ENCODE measurements at regions not wholly inside any gene's neighbourhood (a gene's known extent, or its start where the extent isn't known, plus 50 kb on each side); places are given as distances from the start of the nearest gene placed in this dataset.
"Not testable (repeated sequence)": the region's sequence is repeated elsewhere in the genome, so short reads cannot be mapped to it uniquely, and the experiment has no call there.

DNA sequence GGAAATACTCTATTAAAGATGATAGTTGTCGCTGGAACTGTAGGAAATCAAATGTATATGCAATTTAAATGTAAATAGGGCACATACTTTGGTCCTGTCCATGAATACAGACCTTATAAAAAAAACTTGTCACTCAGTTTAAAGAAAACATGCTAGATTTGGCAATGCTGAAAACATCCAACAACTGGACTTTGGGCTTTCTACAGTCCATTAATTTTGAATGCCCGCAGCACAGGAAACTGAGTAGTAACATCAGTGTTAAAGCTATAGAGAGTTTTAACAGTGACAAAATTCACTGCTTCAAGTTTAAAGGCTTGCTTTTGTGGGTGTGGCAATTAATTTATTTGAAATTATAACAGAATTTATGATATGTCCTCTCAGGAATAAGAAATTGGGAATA is 578.4 kb downstream of the TRIML1 start:
- DNase-seq, result no peak
- Mint-ChIP-seq H3K9me3 (peaks cover 7 to 10% of the 10 kb centered on the region in 2 donors), H3K27me3 (no peaks in the 10 kb centered on the region), H3K27ac (no peak overlapping the region), H3K36me3 (no peaks in the 10 kb centered on the region), H3K4me3 (no peak overlapping the region), H3K4me1 (no peaks in the 10 kb centered on the region)
- no peak for ATAC-seq (replicated peaks)

DNA sequence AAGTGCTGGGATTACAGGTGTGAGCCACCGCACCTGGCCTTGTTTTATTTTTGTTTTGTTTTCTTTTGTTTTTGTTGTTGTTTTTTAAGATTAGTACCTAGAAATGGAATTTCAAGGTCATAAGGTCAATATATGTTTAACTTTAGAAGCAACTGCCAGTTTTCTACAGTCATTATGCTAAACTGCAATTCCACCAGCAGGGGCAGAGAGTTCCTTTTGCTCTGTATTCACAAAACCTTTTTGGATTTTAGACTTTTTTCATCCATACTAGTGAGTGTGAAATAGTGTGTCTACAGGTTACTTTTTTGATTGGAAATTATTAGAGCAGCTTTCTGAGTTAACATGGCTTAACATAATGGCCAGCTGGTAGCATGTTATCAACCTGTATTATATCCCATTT is 580.6 kb downstream of the TRIML1 start:
- Mint-ChIP-seq H3K27me3 (no peaks in the 10 kb centered on the region), H3K9me3 (peaks cover 4 to 10% of the 10 kb centered on the region in 2 donors), H3K4me3 (no peak overlapping the region), H3K4me1 (no peaks in the 10 kb centered on the region), H3K36me3 (no peaks in the 10 kb centered on the region), H3K27ac (no peak overlapping the region)
- ATAC-seq (replicated peaks), result no peak
- DNase-seq, result no peak

DNA sequence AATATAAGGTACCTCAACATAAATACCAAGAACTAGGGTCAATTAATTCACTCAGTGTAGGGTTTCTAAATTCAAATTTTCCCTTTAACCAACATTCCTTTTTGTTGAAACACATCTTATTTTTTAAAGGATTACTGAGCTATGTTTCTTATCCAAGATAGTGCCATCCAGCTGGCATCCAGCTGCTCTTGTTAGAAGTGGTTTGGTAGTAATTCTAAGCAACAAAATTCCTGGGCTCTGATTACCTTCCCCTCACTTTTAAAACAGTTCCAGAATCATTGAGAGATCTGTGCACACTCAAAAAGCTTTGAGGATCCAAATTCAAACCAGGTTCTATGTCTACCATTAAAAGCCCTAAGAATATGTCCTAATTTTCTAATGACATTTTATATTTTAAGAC is 583.7 kb downstream of the TRIML1 start:
- no peak for ATAC-seq (replicated peaks)
- DNase-seq, result no peak
- H3K4me1 Mint-ChIP-seq, result no peaks in the 10 kb centered on the region
- H3K27me3 Mint-ChIP-seq, result no peaks in the 10 kb centered on the region
- H3K27ac Mint-ChIP-seq, result no peak overlapping the region
- H3K36me3 Mint-ChIP-seq, result no peaks in the 10 kb centered on the region
- peaks cover 4 to 11% of the 10 kb centered on the region in 2 donors for H3K9me3 Mint-ChIP-seq
- H3K4me3 Mint-ChIP-seq, result no peak overlapping the region

DNA sequence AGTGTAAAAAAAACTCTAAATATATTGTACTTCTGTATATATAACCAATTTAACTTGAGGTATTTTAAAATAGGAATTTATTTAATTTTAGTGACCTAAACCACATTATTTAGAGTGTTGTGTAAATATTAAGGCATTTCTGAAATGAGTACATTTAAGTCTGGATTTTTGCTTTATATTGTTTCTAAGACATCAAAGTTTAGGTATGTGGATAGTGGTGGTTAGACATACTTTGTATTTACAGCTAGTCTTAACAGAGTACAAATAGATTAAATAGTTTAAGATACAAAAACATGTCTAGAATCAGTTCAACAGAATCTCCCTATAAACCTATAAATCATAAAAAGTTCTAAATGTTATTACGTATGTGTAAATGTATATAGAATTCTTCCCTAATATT is 588.5 kb downstream of the TRIML1 start:
- no peak overlapping the region for H3K4me3 Mint-ChIP-seq
- no peak overlapping the region for H3K27ac Mint-ChIP-seq
- no peaks in the 10 kb centered on the region for H3K4me1 Mint-ChIP-seq
- no peaks in the 10 kb centered on the region for H3K27me3 Mint-ChIP-seq
- no peak for DNase-seq
- H3K36me3 Mint-ChIP-seq, result no peaks in the 10 kb centered on the region
- peaks cover 8 to 9% of the 10 kb centered on the region in 2 donors for H3K9me3 Mint-ChIP-seq
- ATAC-seq (replicated peaks), result no peak

DNA sequence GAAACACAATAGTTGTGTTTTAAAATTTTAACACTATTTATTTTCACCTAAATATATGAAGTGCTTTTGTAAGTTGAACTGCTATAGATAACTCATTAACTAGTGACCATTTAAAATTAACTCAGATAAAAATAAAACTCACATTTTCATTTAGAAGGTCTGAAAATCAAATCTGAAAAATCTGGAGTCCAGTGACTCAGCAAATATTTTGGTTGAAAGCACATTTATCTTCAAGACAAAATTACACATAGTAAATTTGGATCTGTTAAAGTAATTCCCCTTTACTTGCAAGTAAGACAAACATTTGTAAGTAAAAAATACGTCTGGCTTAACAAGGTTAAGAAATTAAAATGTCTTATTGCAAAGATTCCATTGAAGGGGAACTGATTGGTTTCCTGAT is 589.1 kb downstream of the TRIML1 start:
- Mint-ChIP-seq H3K9me3 (peaks cover 8 to 11% of the 10 kb centered on the region in 2 donors), H3K4me3 (no peak overlapping the region), H3K4me1 (no peaks in the 10 kb centered on the region), H3K36me3 (no peaks in the 10 kb centered on the region), H3K27ac (no peak overlapping the region), H3K27me3 (no peaks in the 10 kb centered on the region)
- ATAC-seq (replicated peaks), result no peak
- no peak for DNase-seq

DNA sequence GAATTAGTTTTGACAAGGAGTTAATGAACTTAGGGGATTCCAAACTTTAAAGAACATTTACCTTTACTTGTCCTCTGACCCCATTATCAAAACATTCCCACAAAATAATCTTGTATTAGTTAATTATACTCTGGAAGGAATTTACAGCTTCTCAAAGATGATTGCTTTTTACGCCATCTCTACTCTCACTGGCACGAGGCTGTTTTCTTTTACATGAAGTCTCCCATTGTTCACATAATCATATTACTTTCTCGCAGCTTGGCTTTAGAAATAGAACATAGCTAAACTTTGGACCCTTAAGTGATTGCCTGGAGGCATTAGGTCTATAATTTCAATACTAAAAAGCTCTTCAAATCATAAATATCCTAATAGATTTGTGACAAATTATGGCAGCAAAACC is 592.9 kb downstream of the TRIML1 start:
- Mint-ChIP-seq H3K36me3 (no peaks in the 10 kb centered on the region), H3K4me1 (no peaks in the 10 kb centered on the region), H3K9me3 (peaks cover 8% of the 10 kb centered on the region in 2 donors), H3K4me3 (no peak overlapping the region), H3K27ac (no peak overlapping the region), H3K27me3 (no peaks in the 10 kb centered on the region)
- no peak for DNase-seq
- no peak for ATAC-seq (replicated peaks)

DNA sequence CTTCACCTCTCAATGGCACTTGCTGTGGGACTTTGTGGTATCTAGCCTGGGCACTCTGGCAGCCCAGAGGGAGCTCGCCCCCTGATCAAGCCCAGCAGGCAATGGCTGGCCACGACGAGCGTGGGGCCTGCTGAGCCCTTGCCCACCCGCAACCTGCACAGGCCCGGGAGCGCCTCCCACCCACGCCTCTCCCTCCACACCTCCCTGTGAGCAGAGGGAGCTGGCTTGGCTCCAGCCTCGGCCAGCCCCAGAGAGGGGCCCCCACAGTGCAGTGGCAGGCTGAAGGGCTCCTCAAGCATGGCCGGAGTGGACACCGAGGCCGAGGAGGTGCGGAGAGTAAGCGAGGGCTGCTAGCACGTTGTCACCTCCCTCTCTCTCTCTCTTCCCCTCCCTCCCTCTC is 595.8 kb downstream of the TRIML1 start:
- DNase-seq, result no peak
- H3K4me3 Mint-ChIP-seq, result no peak overlapping the region
- no peak overlapping the region for H3K27ac Mint-ChIP-seq
- no peaks in the 10 kb centered on the region for H3K27me3 Mint-ChIP-seq
- ATAC-seq (replicated peaks), result no peak
- H3K9me3 Mint-ChIP-seq, result peaks cover 8% of the 10 kb centered on the region in 2 donors
- no peaks in the 10 kb centered on the region for H3K36me3 Mint-ChIP-seq
- H3K4me1 Mint-ChIP-seq, result no peaks in the 10 kb centered on the region

DNA sequence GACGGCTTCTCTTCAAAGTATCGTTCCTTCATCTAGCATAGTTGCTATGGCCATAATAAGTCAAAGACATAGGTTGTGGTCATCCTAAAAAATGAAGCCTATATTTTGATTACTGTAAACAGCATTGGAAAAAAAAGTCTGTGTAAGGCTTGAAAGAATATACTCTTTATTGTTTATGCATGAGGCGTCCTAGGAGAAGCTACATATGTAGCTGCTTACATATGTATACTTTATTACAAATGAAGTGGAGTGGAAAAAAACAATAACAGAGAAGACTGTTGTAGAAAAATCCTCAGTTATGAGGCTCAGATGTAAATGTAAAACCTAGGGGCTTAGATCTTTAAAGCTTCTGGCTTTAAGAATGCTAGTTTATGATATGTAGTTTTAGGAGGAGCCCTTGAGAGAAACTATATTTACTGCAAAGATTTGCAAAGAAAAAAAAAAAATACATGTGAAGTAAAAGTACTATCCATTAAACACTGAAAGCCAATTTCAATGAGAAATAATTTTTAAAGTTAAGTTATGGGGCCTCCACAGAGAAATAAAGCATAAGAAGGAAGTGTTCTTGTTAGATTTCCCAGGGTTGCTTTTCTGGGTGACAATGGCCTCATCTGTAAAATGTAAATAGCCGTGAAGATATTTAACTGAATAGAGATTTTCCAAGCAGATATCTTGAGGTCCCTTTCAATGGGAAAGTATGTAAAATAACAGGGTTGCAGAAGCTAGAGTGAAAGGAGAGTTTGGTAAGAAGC is 598.2 kb downstream of the TRIML1 start:
- DNase-seq (no peak), ATAC-seq (replicated peaks) (no peak)
- Mint-ChIP-seq H3K4me3 (no peak overlapping the region), H3K36me3 (no peaks in the 10 kb centered on the region), H3K9me3 (peaks cover 0 to 4% of the 10 kb centered on the region in 2 donors), H3K4me1 (no peaks in the 10 kb centered on the region), H3K27ac (no peak overlapping the region), H3K27me3 (no peaks in the 10 kb centered on the region)

DNA sequence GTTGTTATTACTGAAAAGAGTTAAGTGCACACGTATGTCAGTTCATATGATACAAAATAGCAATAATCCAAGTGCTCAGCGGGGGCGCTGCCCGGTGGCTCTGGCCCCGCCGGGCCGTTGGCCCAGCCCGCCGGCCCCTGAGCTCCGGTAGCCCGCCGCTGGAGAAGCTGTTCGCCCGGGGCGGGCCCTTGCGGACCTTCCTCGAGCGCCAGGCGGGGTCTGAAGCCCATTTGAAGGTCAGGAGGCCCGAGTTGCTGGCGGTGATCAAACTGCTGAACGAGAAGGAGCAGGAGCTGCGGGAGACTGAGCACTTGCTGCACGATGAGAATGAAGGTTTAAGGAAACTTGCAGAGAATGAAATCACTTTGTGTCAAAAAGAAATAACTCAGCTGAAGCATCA is 599.0 kb downstream of the TRIML1 start:
- H3K27ac Mint-ChIP-seq; H3K4me3 Mint-ChIP-seq; H3K27me3 Mint-ChIP-seq; H3K9me3 Mint-ChIP-seq; H3K4me1 Mint-ChIP-seq; ATAC-seq (replicated peaks); H3K36me3 Mint-ChIP-seq; DNase-seq: not testable (repeated sequence)

DNA sequence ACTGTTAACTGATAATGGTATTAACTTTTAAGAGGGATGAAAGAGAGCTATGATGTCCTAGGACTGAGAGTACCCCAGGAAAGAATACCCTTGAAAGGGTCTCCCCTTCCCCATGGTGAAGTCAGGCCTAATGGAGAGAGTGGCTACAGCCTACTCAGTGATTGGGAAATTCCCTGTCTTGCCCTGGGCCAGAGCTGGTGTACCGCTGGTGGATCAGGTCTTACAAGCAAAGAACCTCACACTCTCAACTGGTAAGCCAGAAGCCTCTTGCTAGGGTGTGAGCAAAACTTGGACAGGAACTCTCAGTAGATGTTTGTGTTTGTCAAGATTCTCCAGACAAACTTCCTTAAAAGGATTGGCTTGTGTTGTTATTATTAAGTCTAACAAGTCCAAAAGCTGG is 600.9 kb downstream of the TRIML1 start:
- not testable (repeated sequence) for ATAC-seq (replicated peaks); H3K9me3 Mint-ChIP-seq; H3K4me1 Mint-ChIP-seq; H3K4me3 Mint-ChIP-seq; H3K36me3 Mint-ChIP-seq; H3K27me3 Mint-ChIP-seq; H3K27ac Mint-ChIP-seq; DNase-seq

DNA sequence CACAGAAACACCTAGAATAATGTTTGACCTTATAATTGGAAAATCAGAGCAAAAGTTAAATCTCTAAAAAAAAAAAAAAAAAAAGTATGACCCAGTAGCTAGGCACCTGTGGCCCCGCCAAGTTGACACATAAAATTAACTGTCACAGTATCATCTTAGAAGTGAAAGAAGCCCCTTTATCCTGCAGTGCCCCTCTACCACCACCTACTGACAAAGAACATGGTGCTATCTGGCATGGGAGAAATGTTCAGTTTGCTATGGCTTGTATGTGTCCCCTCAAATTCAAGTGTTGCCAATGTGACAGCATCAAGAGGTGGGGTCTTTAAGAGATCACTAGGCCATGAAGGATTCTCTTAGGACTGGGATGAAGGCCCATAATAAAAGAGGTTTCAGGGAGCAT is 601.5 kb downstream of the TRIML1 start:
- not testable (repeated sequence) for H3K27ac Mint-ChIP-seq; ATAC-seq (replicated peaks)

DNA sequence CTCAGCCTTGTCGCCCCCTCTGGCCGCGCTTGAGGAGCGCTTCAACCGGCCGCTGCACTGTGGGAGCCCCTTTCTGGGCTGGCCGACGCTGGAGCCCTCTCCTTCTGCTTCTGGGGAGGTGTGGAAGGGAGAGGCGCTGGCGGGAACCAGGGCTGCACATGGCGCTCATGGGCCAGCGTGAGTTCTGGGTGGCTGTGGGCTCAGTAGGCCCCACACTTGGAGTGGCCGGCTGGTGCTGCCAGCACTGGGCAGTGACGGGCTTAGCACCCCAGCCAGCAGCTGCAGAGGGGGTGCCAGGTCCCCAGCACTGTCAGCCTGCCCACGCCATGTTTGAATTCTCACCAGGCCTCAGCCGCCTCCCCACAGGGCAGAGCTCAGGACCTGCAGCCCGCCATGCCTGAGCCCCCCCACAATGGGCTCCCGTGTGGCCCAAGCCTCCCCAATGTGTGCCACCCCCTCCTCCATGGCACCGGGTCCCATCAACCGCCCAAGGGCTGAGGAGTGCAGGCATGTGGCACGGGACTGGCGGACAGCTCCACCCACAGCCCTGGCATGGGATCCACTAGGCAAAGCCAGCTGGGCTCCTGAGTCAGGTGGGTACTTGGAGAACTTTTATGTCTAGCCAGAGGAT is 615.2 kb downstream of the TRIML1 start:
- H3K27ac Mint-ChIP-seq, result no peak overlapping the region
- H3K36me3 Mint-ChIP-seq, result no peaks in the 10 kb centered on the region
- ATAC-seq (replicated peaks), result no peak
- DNase-seq, result no peak
- H3K27me3 Mint-ChIP-seq, result no peaks in the 10 kb centered on the region
- H3K4me3 Mint-ChIP-seq, result no peak overlapping the region
- H3K4me1 Mint-ChIP-seq, result no peaks in the 10 kb centered on the region
- H3K9me3 Mint-ChIP-seq, result peaks cover 7 to 10% of the 10 kb centered on the region in 2 donors

More for the DNA sequence above, 601.5 kb downstream of the TRIML1 start:
- not testable (repeated sequence) for H3K36me3 Mint-ChIP-seq, H3K4me1 Mint-ChIP-seq, H3K27me3 Mint-ChIP-seq, H3K4me3 Mint-ChIP-seq, DNase-seq, H3K9me3 Mint-ChIP-seq

DNA sequence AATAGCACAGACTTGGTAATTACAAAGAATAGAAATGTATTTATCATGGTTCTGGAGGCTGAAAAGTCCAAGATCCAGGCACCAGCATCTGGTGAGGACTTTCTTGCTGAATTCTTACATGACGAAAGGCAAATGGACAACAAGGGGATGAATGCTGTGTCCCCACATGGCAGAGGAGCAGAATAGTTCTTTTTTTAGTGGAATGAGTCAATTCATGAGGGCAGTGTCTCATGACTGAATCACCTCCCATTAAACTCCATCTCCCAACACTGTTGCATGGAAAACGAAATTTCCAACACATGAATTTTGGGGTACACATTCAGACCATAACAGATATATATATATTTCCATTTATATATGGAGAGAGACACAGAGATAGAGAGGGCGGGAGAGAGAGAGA is 628.3 kb downstream of the TRIML1 start:
- H3K27ac Mint-ChIP-seq, result no peak overlapping the region
- peaks cover 20 to 21% of the 10 kb centered on the region in 2 donors for H3K9me3 Mint-ChIP-seq
- no peaks in the 10 kb centered on the region for H3K27me3 Mint-ChIP-seq
- no peak overlapping the region for H3K4me3 Mint-ChIP-seq
- H3K4me1 Mint-ChIP-seq, result no peaks in the 10 kb centered on the region
- no peaks in the 10 kb centered on the region for H3K36me3 Mint-ChIP-seq
- DNase-seq (no peak), ATAC-seq (replicated peaks) (no peak)

DNA sequence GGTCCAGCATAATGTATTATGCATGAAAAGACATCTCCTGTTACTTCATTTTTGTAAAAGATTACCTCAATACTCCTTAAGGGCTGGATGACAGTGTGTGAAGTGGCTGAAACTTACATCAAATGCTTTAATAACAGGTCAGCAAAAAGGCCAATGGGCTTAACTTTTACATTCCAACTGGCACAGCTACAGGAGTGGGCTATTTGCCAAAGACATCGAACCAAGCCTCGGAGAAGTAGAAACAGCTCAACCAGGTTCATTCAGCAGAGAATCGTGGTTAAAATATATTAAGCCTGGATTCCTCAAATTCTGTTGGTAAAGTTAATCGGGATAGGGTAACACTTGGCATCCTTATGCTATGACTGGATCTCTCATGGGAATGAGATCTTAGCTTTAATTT is 639.7 kb downstream of the TRIML1 start:
- no peak for DNase-seq
- no peak for ATAC-seq (replicated peaks)
- H3K36me3 Mint-ChIP-seq, result no peaks in the 10 kb centered on the region
- no peaks in the 10 kb centered on the region for H3K9me3 Mint-ChIP-seq
- H3K4me3 Mint-ChIP-seq, result no peak overlapping the region
- H3K4me1 Mint-ChIP-seq, result no peaks in the 10 kb centered on the region
- no peaks in the 10 kb centered on the region for H3K27me3 Mint-ChIP-seq
- H3K27ac Mint-ChIP-seq, result no peak overlapping the region

DNA sequence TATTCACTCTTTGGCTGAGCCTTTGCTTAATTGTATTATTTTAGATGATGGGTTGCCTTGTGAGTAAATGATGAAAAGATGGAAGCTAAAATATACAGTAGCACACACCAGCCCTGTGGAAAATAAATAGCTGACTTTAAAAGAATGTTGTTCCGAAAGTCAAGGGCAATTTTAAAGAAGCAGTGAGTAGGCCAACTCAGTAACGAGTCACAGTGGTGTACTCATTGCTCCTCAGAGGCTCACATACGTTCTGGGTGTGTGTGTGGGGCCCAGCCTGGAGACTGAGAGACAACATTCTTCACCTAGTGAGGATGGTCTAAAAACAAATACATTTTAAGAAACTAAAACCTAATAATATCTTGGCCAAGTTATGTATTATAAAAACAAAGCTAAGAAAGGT is 640.3 kb downstream of the TRIML1 start:
- ATAC-seq (replicated peaks) (no peak), DNase-seq (no peak)
- H3K27me3 Mint-ChIP-seq, result no peaks in the 10 kb centered on the region
- no peak overlapping the region for H3K27ac Mint-ChIP-seq
- no peak overlapping the region for H3K4me3 Mint-ChIP-seq
- no peaks in the 10 kb centered on the region for H3K4me1 Mint-ChIP-seq
- H3K36me3 Mint-ChIP-seq, result no peaks in the 10 kb centered on the region
- H3K9me3 Mint-ChIP-seq, result no peaks in the 10 kb centered on the region

Data from stimulated activated naive B cell treated with anti-CD40 and anti-IgM and Interleukin-4, amounts not matched to agents 10 μg/mL and 1 μg/mL and 100 μg/mL, for 72 hours (primary cell).